ENCODE measurements at regions not wholly inside any gene's neighbourhood (a gene's known extent, or its start where the extent isn't known, plus 50 kb on each side); places are given as distances from the start of the nearest gene placed in this dataset.

DNA sequence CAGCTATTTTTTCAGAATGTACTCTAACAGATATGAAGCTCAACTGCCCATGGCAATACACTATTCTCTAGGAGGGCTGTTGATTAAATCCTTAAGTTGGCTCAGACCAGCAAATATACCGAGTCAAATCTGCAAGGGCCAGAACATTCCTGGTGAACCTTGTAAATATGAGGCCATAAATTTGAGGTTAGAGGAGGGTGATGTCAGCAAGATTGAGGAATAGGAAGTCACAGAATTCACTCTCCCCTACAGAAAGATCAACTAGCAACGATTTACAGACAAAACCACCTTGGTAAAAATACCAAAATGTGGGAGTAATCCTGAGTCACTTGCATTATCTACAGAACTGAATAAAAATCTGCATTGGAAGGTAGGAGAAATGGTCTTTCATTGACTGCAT lies 399.3 kb downstream of the GPM6A start:
- intact Hi-C loops (cut with DNase I), result no loop called here
- DNase-seq (ENCODE audit: low spot score), result no peak
- ATAC-seq, result no peak

GRCh38 chr4:175413561-175413960 lies 398.5 kb downstream of the GPM6A start:
- DNase-seq (ENCODE audit: low spot score) (no peak), ATAC-seq (no peak)
- intact Hi-C loops (cut with DNase I), result no loop called here

- intact Hi-C loops (cut with DNase I), result no loop called here
- no peak for DNase-seq (ENCODE audit: low spot score)
- no peak for ATAC-seq
Observed at GRCh38 chr4:175414602-175415001, 397.5 kb downstream of the GPM6A start.

- no peak for DNase-seq (ENCODE audit: low spot score)
- intact Hi-C loops (cut with DNase I), result no loop called here
- ATAC-seq, result no peak
Observed at GRCh38 chr4:175418516-175418915, 393.5 kb downstream of the GPM6A start.

DNA sequence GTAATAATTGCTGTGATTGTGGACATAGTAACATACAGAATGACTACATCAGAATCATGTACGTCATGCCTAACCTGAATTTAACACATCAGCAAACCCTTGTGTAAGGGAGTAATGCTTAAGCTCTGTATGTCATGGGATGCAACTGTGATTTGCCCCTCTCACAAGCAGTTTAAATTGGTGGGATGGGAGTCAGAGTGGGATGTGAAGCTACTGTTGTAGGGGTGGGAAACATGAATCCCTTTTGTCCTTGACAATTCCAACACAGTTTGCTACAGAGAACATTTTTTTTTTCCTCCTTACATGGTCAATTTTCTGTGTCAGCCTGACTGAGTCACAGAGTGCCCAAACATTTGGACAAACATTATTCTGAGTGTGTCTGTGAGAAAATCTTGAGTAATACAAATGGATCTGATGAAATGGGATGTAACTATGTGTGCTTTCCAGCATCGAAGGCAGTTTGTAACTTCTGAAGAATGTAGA lies 392.8 kb downstream of the GPM6A start:
- intact Hi-C loops (cut with DNase I), result no loop called here
- DNase-seq (ENCODE audit: low spot score), result no peak
- ATAC-seq, result peak; percentile 20

GRCh38 chr4:175421506-175421905 lies 390.6 kb downstream of the GPM6A start:
- intact Hi-C loops (cut with DNase I), result no loop called here
- ATAC-seq (no peak), DNase-seq (ENCODE audit: low spot score) (no peak)

- intact Hi-C loops (cut with DNase I), result no loop called here
- no peak for ATAC-seq
- no peak for DNase-seq (ENCODE audit: low spot score)
Observed at GRCh38 chr4:175422331-175422730, 389.7 kb downstream of the GPM6A start.

- no peak for ATAC-seq
- no peak for DNase-seq (ENCODE audit: low spot score)
- intact Hi-C loops (cut with DNase I), result no loop called here
Observed at GRCh38 chr4:175424111-175424510, 388.0 kb downstream of the GPM6A start.

DNA sequence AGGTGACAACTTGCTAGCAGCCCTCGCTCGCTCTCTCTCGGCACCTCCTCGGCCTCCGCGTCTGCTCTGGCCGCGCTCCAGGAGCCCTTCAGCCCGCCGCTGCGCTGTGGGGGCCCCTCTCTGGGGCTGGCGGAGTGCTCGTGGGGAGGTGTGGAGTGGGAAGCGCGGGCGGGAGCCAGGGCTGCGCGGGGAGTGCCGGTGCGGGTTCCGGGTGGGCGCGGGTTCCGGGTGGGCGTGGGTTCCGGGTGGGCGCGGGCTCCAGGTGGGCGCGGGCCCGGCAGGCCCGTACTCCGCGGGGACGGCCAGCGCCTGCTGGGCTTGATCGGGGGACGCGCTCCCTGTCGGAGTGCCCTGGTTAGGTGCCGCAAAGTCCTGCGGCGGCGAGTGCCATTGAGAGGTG lies 384.3 kb downstream of the GPM6A start:
- DNase-seq (ENCODE audit: low spot score) (no peak), ATAC-seq (no peak)
- intact Hi-C loops (cut with DNase I), result no loop called here

DNA sequence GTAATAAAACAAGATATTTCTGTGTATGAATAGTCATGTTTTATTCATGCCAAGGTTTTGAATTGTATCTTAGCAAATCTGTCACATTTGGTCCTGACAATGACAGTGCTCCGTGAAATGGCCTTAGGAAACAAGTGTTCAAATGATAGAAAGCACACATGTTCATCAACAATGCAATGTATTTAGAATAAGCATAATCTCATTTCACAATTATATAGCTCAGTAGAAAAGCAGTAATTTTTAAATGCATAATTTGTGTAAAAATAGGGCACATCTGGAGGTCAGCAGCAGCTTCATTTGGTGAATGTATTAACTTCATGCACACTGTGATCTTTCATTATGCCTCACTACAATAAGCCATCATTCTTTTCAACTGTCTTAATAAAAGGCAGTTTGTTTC lies 380.4 kb downstream of the GPM6A start:
- ATAC-seq (no peak), DNase-seq (ENCODE audit: low spot score) (no peak)
- intact Hi-C loops (cut with DNase I), result no loop called here

DNA sequence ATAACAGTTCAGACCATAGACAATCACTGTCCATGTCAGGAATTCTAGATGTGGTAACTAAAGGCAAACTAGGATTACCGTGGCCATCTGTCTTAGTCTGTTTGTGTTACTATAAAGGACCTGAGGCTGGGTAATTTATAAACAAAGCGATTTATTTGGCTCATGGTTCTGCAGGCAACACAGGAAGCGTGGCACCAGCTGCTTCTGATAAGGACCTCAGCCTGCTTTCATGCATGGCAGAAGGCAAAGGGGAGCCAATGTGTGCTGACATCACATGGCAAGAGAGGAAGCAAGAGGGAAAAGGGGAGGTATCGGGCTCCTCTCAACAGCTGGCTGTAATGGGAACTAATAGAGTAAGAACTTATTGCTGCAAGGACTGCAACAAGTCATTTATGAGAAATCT lies 376.7 kb downstream of the GPM6A start:
- intact Hi-C loops (cut with DNase I), result no loop called here
- ATAC-seq (no peak), DNase-seq (ENCODE audit: low spot score) (no peak)

DNA sequence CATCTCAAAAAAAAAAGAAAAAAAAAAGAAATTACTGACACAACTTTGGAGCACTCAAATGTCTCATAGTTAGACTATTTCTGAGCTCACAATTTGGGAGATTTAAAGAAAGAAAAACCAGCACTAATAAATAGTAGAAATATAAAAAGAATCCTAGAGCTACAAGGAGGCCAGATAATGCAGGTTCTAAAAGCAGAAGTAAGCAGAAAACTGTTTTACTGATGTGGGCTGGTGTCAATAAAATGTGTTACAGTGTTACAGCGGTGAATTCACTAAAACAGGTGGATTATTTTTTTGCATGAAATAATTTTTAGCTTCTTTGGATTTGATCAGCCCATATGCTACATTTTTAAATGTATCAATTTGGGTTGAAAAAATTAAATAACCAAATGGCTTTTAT lies 375.9 kb downstream of the GPM6A start:
- intact Hi-C loops (cut with DNase I), result no loop called here
- ATAC-seq (no peak), DNase-seq (ENCODE audit: low spot score) (no peak)

- intact Hi-C loops (cut with DNase I), result no loop called here
- DNase-seq (ENCODE audit: low spot score) (no peak), ATAC-seq (no peak)
Observed at GRCh38 chr4:175440786-175441185, 371.3 kb downstream of the GPM6A start.

GRCh38 chr4:175441256-175441655 lies 370.8 kb downstream of the GPM6A start:
- intact Hi-C loops (cut with DNase I), result no loop called here
- ATAC-seq (no peak), DNase-seq (ENCODE audit: low spot score) (no peak)

GRCh38 chr4:175443547-175443946 lies 368.5 kb downstream of the GPM6A start:
- DNase-seq (ENCODE audit: low spot score), result no peak

DNA sequence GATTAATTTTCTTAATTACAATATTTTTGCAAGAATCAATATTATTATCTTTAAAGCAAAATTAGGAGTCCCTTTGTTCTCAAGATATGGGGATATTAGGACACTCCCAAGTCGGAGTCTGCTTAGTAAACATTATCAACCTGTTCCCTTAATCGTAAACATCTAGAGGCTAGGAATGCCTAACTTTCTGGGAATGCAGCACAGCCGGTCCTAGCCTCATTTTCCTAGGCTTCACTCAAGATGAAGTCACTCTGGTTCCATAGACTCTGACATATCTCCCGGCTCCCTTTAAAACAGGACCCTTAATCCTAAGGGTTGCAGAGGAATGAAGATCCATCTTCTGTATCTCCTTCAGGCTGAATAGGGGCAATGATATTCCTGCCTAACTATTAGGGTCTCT lies 367.6 kb downstream of the GPM6A start:
- DNase-seq (ENCODE audit: low spot score), result no peak
- intact Hi-C loops (cut with DNase I), result no loop called here
- no peak for ATAC-seq

More at GRCh38 chr4:175443547-175443946, 368.5 kb downstream of the GPM6A start:
- no peak for ATAC-seq
- intact Hi-C loops (cut with DNase I), result no loop called here

GRCh38 chr4:175447016-175447415 lies 365.0 kb downstream of the GPM6A start:
- DNase-seq (ENCODE audit: low spot score) (no peak), ATAC-seq (no peak)
- intact Hi-C loops (cut with DNase I), result no loop called here

DNA sequence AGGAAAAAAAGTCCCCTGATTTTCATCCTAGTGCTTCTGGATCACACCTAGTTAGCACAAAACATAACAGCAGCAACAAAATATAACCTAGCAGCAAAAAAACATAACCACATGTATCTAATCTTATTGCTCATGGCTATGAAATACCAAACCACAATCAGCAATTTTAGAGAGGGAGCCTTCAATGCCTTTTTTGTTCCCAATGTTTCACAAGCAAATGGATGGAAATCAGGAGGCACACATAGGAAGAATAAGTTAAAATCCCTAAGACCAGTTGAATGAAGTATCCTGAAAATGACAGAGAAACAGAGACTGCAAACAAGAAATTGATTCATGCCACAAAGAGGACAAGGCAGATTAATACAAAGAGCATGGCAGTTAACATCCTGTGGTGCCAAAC lies 361.6 kb downstream of the GPM6A start:
- no peak for DNase-seq (ENCODE audit: low spot score)
- no peak for ATAC-seq
- intact Hi-C loops (cut with DNase I), result no loop called here

DNA sequence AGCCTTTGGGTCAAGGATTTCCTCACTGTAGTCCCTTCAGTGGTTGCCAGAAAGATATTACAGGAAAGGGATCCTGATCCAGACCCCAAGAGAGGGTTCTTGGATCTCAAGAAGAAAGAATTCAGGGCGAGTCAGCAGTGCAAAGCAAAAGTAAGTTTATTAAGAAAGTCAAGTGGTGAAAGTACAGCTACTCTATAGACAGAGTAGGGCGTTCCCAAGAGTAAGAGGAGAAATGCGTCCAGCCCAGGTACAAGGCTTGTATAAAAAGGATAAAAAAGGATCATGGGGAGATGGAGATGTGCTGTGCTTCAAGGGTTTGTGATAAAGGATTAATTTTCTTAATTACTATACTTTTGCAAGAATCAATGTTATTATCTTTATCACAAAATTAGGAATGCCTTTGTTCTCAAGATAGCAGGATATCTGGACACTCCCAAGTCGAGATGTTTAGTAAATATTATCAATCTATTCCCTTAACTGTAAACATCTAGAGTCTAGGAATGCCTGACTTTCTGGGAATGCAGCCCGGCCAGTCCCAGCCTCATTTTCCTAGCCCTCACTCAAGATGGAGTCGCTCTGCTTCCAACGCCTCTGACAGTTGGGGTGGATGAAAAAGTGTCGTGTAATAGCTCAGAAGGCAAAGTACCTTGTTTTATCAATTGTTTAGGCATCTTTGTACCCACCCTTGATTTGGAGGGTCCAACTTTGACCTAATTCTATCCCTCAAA lies 360.7 kb downstream of the GPM6A start:
- DNase-seq (ENCODE audit: low spot score) (no peak), ATAC-seq (no peak)
- intact Hi-C loops (cut with DNase I), result no loop called here

DNA sequence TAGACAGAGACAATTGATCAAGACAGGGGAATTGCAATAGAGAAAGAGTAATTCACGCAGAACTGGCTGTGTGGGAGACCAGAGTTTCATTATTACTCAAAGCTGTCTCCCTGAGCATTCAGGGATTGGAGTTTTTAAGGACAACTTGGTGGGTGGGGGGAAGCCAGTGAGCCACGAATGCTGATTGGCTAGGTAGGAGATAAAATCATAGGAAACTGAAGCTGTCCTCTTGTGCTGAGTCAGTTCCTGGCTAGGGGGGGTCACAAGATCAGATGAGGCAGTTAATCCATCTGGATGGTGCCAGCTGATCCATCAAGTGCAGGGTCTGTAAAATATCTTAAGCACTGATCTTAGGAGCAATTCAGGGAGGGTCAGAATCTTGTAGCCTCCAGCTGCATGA lies 358.6 kb downstream of the GPM6A start:
- intact Hi-C loops (cut with DNase I), result no loop called here
- no peak for DNase-seq (ENCODE audit: low spot score)
- ATAC-seq, result no peak

DNA sequence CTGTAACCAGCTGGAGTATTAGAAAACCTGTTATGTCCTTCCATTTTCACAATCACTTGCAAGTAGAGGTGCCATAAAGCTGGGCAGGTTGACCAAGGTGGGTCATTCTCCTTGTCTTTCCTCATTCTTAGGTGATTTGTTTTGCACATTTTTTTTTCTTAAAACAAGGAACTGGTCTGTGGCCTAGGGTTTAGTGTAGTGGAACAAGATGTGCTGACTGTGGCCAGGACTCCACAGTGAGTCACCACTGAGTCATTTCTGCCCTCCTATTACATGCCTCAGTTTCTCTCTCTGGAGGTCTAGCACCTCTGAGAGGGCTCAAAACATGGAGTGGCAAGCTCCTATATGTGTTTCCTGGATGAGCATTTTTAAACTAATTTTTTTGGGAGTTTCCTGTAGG lies 355.9 kb downstream of the GPM6A start:
- intact Hi-C loops (cut with DNase I), result no loop called here
- ATAC-seq (no peak), DNase-seq (ENCODE audit: low spot score) (no peak)
